Sciatic nerve (tissue), 2 donors: ENCODE measurements at regions not wholly inside any gene's neighbourhood (a gene's known extent, or its start where the extent isn't known, plus 50 kb on each side); places are given as distances from the start of the nearest gene placed in this dataset.
"Not testable (repeated sequence)": the region's sequence is repeated elsewhere in the genome, so short reads cannot be mapped to it uniquely, and the experiment has no call there.

Source experiments
- ATAC-seq: fragments of 200-7000 bp; cut with Tn5 transposase; one replicate; pipeline ENCODE4 v1.9.1; 2020; ENCODE audit warnings: mild to moderate bottlenecking, moderate library complexity
- DNase-seq: peaks from one replicate; pipeline ENCODE4 v3.0.0-alpha.2; 2020; ENCODE audit warnings: low spot score
- intact Hi-C: fragments of 100-400 bp; cut with DNase I; formaldehyde crosslinking; loops from one replicate; pipeline ENCODE4 v1.14.2; 2022
- donor health status: DM: no; HTN: no; CAD: no.
- donor health status: DM: no; HTN: no; CAD: no.

GRCh38 chr3:76266511-76266910 lies 481.2 kb upstream of the ZNF717 start:
- intact Hi-C loops, result no loop called here
- DNase-seq (no peak), ATAC-seq (no peak)

GRCh38 chr3:76267851-76268380 lies 482.6 kb upstream of the ZNF717 start:
- DNase-seq (no peak), ATAC-seq (no peak)
- intact Hi-C loops, result no loop called here

- ATAC-seq, result no peak
- no peak for DNase-seq
- intact Hi-C loops, result no loop called here
These were observed 508.5 kb upstream of the ZNF717 start for GRCh38 chr3:76293856-76294255.

GRCh38 chr3:76300746-76301145 lies 515.4 kb upstream of the ZNF717 start:
- ATAC-seq, result no peak
- no peak for DNase-seq
- intact Hi-C loops, result no loop called here

GRCh38 chr3:76307556-76307955 lies 522.2 kb upstream of the ZNF717 start:
- intact Hi-C loops, result no loop called here
- ATAC-seq (no peak), DNase-seq (no peak)

GRCh38 chr3:76308541-76308940 lies 523.2 kb upstream of the ZNF717 start:
- DNase-seq (no peak), ATAC-seq (peak; percentile 55)

GRCh38 chr3:76310089-76310488 lies 524.7 kb upstream of the ZNF717 start:
- DNase-seq, result no peak
- intact Hi-C loops, result no loop called here
- ATAC-seq, result no peak

More at GRCh38 chr3:76308541-76308940, 523.2 kb upstream of the ZNF717 start:
- intact Hi-C loops, result no loop called here

GRCh38 chr3:76310667-76311066 lies 525.3 kb upstream of the ZNF717 start:
- intact Hi-C loops, result no loop called here
- DNase-seq, result no peak
- no peak for ATAC-seq

- no peak for DNase-seq
- no peak for ATAC-seq
- intact Hi-C loops, result no loop called here
These were observed 526.6 kb upstream of the ZNF717 start for GRCh38 chr3:76311941-76312340.

- DNase-seq, ATAC-seq, intact Hi-C loops: not testable (repeated sequence)
These were observed 530.6 kb upstream of the ZNF717 start for GRCh38 chr3:76315906-76316305.

- ATAC-seq, result no peak
- DNase-seq, result no peak
- intact Hi-C loops, result no loop called here
These were observed 536.3 kb upstream of the ZNF717 start for GRCh38 chr3:76321614-76322013.

GRCh38 chr3:76324101-76324500 lies 538.8 kb upstream of the ZNF717 start:
- ATAC-seq (no peak), DNase-seq (no peak)
- intact Hi-C loops, result no loop called here

GRCh38 chr3:76345878-76346277 lies 560.5 kb upstream of the ZNF717 start:
- ATAC-seq (no peak), DNase-seq (no peak)
- intact Hi-C loops, result no loop called here

GRCh38 chr3:76346690-76347089 lies 561.3 kb upstream of the ZNF717 start:
- intact Hi-C loops, result no loop called here
- DNase-seq, result no peak
- no peak for ATAC-seq

- intact Hi-C loops, result no loop called here
- DNase-seq, result no peak
- no peak for ATAC-seq
These were observed 564.5 kb upstream of the ZNF717 start for GRCh38 chr3:76349715-76350480.

- ATAC-seq (no peak), DNase-seq (no peak)
- intact Hi-C loops, result no loop called here
These were observed 566.7 kb upstream of the ZNF717 start for GRCh38 chr3:76352051-76352450.

GRCh38 chr3:76352511-76353284 lies 567.3 kb upstream of the ZNF717 start:
- DNase-seq, result no peak
- intact Hi-C loops, result no loop called here
- no peak for ATAC-seq

GRCh38 chr3:76353683-76354082 lies 568.3 kb upstream of the ZNF717 start:
- DNase-seq (no peak), ATAC-seq (no peak)
- intact Hi-C loops, result no loop called here

- DNase-seq, result no peak
- ATAC-seq, result no peak
- intact Hi-C loops, result no loop called here
These were observed 575.7 kb upstream of the ZNF717 start for GRCh38 chr3:76361010-76361409.

- intact Hi-C loops, result no loop called here
- ATAC-seq, result no peak
These were observed 577.3 kb upstream of the ZNF717 start for GRCh38 chr3:76362643-76363042.

More at GRCh38 chr3:76362643-76363042, 577.3 kb upstream of the ZNF717 start:
- no peak for DNase-seq
